HG03342 (cell line): ENCODE measurements at regions not wholly inside any gene's neighbourhood (a gene's known extent, or its start where the extent isn't known, plus 50 kb on each side); places are given as distances from the start of the nearest gene placed in this dataset.
A peak's percentile ranks its signal among the peaks of the same experiment; 100 is the strongest.
"Not testable (repeated sequence)": the region's sequence is repeated elsewhere in the genome, so short reads cannot be mapped to it uniquely, and the experiment has no call there.

Experiments used
- ATAC-seq: cut with Tn5 transposase; IDR thresholded peaks from one replicate; pipeline ENCODE4 v1.9.1; 2021; ENCODE audit warnings: mild to moderate bottlenecking, moderate library complexity; ENCODE audit not compliant: unreplicated experiment

DNA sequence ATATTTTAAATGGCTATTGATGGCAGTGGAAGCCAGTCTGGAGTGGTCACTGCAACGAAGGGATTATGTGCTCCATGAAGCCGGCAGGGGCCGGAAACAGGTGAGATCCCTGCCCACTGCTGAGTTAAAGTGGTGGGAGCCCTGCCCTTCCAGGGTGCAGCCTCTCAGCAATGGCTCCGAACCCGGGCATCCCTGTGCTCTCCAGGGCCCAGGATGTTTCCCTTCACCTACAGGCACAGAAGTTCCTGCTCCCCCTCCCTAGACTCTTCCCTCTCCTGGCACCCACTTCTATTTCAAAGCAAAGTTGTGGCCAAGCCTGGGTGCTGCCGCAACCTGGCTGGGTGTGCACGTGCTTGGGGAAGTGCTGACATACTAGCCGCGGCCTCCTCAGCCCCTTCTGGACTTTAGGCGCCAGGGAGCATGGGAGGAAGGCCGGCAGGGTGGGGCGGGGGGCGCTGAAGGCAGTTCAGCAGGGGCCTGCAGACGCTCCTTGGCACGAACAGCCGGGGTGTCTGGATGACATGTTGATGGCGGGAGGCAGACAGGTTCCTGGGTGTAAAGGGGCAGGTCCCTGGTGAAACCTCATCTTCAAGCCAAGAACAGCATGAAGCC is 452.3 kb downstream of the HTR1B start:
- ATAC-seq = no peak

GRCh38 chr6:76992553-76992952 is 470.7 kb downstream of the HTR1B start:
- no peak for ATAC-seq

DNA sequence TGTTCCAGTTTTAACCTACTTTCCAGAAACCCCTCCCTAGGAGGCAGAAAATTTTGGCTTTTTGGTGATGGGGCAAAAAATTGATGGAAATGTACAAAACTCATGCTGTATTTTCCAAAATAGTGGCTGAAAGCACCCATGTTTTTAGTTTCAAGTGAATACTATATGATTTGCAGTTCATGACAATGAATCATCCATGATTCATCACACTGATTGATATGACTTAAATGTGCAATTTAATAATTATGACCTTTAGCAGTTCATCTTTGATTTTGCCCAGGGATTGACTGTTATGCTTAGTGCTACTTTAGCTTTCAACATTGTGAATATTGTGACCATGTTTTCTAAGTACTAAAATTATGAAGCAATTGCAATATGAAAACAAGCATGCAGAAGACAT is 478.7 kb downstream of the HTR1B start:
- no peak for ATAC-seq

DNA sequence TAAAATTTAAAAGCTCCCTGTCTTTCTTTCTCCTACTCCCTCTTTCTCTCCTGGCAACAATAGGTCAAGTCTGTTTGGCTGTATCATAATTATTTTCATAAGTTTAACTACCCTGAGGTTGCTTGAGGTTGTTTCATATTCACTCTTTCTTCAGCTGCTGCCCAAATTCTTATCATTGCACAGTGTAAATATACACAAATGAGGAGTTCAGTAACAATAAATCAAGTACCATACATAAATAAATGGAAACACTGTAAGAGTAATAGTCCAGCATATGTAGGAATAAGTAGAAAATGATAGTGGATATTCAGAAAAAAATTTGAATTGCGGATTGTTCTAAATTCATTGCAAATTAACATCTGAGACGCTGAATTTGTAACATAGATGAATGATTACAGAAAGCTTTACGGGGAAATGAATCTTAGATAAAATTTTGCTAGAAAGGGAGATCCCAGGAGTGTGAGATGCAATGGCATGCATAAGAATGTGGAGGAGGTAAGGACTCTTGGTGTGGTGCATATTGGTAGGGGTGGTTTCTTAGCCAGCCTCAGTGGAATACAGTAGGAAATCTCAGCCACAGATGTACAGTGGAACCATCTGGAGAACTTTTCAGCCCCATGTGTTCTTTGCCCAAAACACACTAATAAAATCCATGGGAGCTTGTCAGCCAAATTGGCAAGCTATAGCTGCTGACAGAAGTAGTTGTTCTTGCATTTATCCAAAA is 480.7 kb downstream of the HTR1B start:
- ATAC-seq = no peak

DNA sequence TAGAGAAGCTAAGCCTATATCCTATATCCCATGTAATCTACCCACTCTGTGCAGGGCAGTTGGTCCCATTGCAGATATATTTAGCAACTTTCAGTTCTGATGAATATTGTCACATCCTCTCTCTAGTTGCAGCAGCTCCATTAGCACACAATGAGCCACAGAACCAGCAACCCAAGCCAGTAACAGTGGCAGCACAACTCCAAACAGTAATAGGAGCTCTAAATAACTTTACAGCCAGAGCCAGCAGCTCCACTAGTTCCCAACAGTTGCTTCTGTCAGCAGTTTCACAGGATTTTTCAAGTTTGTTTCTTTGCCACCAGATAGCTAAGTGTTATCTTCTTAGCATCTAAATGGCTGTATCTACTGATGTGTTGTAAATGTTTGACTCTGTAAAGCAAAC is 490.8 kb downstream of the HTR1B start:
- ATAC-seq = no peak

DNA sequence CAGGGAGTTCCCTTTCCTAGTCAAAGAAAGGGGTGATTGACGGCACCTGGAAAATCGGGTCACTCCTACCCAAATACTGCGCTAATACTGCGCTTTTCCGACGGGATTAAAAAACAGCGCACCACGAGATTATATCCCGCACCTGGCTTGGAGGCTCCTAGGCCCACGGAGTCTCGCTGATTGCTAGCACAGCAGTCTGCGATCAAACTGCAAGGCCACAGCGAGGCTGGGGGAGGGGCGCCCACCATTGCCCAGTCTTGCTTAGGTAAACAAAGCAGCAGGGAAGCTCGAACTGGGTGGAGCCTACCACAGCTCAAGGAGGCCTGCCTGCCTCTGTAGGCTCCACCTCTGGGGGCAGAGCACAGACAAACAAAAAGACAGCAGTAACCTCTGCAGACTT is 504.1 kb downstream of the HTR1B start:
- not testable (repeated sequence) for ATAC-seq

- no peak for ATAC-seq
Measured at GRCh38 chr6:76942203-76942966, 520.9 kb downstream of the HTR1B start.

DNA sequence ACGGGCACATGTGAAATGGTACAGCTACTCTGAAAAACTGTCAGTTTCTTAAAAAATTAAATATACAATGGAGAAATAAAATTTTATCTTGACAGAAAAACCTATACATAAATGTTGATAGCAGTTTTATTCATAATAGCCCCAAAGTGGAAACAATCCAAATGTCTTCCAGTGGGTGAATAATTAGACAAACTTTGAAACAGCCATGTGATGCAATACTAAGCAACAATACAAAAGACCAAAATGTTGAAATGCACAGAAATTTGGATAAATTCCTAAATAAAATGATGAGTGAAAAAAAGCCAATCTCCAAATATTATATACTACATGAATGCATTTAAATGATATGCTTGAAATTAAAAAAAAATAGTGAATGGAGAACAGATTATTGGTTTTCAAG is 523.1 kb downstream of the HTR1B start:
- ATAC-seq = no peak

GRCh38 chr6:76914737-76915136 is 548.6 kb downstream of the HTR1B start:
- no peak for ATAC-seq

- not testable (repeated sequence) for ATAC-seq
Measured at GRCh38 chr6:76905541-76905940, 557.8 kb downstream of the HTR1B start.

DNA sequence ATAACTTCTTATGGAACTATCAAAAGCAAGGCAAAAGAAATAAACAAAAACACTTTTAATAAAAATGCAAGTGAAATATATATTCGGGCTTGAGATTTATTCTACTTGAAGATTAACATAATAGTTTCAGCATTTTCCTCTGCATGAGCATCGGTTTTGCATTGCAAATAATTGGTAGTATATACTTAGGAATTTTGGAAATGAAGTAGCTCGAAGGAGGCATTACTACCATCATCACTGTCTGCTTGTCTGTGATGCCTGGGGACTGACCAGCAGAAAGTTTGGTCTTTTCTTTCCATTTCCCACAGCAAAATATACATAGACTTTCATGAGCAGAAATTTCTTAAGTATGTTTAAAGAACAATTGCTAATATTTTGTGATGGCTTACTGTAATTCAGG is 570.7 kb downstream of the HTR1B start:
- no peak for ATAC-seq

GRCh38 chr6:76888351-76888750 is 574.9 kb downstream of the HTR1B start:
- no peak for ATAC-seq

DNA sequence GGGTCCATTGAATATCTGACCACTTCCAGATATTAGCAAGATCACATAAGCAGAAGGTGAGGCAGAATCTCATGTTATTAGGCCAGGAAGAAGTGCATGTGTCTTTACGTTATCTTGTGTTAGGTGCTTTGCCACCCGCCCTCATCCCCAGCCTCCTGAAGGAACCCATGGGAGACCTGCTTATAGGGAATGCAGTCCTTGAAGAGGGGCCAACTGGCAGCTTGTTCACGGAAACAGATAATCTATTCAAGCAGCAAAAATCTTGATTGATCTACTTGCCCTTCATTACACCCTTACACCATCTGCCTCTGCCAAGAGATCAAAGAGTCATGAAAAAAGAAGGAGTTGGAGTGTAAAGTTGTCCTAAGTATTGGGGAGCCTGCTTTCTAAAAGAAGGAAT is 576.4 kb downstream of the HTR1B start:
- no peak for ATAC-seq

DNA sequence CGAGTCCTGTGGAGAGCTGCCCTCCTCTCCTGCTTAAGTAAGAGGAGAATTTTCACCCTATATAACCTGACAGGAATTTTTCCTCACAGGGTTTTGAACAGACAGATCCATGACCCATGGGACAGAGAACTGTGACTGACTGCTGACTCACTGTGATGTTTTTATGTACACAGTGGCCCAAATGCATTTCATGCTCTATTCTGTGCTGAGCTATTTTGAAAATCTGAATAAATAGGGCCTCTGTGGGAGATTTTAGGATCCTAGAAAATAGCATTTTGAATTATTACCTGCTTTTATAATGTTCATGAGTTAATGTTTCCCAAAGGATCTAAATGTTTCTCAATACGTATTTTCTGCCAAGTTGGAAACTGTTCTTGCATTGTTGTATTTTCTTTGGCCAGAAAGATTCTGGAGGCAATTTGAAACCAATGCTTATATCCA is 577.4 kb downstream of the HTR1B start:
- ATAC-seq = no peak

DNA sequence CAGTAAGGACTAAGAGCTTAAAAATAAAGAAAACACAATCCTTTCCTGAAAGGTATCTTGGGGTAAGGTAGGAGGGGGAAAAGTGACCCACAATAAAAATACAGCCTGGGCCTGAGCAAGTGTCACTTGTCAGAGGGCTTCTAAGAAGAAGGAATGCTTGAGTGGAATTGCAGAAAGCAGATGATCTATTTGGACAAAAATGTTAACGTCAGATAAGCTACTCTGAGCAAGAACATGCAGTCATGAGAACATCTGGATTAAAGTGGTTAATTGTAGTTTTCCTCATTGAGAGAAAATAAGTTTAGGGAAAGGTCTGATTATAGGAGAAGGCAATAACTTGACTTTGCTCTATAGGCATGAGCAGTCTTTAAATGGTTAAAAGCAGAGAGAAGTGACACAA is 581.9 kb downstream of the HTR1B start:
- no peak for ATAC-seq

DNA sequence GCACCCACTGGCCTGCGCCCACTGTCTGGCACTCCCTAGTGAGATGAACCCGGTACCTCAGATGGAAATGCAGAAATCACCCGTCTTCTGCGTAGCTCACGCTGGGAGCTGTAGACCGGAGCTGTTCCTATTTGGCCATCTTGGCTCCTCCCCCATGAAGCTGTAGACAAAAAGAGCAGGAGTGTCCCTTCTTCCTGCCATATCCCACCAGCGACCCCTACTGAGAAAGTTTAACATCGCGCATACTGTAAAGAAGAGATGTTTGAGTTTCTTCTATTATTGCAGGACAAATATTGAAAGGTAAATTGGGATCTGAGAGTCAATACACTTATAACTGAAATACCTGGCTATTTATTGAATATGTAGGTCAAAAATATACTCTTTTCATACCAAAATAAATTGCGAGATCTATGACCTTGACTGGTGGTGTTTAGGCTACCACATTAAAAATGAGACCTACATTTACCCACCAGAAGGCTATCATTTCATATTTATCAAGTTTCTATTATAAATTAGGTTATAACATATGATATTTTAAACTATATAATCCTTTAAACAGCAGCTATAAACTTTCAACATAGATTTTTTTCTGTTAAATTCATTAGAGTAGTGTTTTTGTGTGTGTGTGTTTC is 586.3 kb downstream of the HTR1B start:
- no peak for ATAC-seq

GRCh38 chr6:76876430-76876829 is 586.9 kb downstream of the HTR1B start:
- ATAC-seq = not testable (repeated sequence)

- no peak for ATAC-seq
Measured at GRCh38 chr6:76867182-76867581, 596.1 kb downstream of the HTR1B start.

GRCh38 chr6:76866091-76866915 is 597.0 kb downstream of the HTR1B start:
- no peak for ATAC-seq

DNA sequence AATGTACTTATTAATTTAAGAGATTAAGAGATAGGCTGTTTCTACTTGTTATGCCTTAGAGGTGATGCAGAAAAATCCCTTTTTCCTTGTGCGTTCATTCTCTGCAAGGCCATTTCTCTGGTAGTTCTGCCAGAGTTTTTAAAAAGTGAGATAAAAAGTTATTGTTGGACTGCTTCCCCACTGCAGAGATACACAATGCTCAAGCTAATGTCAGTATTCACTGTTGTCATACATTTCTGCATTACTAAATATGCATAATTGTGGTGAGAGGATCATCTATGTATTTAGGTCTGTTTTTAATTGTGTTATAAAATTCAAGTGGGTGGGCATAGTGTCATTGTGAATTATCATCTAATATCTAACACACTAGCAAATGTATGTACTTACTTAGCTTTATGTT is 600.4 kb downstream of the HTR1B start:
- ATAC-seq = no peak

DNA sequence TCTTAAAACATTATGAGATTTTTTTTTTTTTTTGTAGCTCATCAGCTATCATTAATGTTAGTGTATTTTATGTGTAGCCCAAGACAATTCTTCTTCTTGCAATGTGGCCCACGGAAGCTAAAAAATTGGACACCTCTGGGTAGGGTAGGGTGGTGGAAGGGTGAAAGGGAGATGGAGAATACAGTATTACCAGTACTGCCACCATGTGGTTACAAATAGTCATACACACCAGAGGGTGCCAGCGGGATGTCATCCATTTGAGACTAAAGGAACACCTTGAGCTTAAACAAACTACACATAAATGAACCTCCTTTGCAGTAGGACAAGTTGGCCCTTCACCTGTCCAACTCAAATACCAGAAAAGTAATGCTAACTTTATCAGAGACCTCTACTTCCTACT is 601.9 kb downstream of the HTR1B start:
- peak; percentile 95 for ATAC-seq
